LNCaP clone FGC (cell line): ENCODE measurements at regions not wholly inside any gene's neighbourhood (a gene's known extent, or its start where the extent isn't known, plus 50 kb on each side); places are given as distances from the start of the nearest gene placed in this dataset.

ENCODE experiments used
- DNase-seq: peaks from one replicate; pipeline ENCODE4 v3.0.0-alpha.2; 2011; ENCODE audit warnings: low read depth
- H3K4me3 ChIP-seq: 2 replicates; pipeline ENCODE4 v1.5.1; 2011; ENCODE audit warnings: mild to moderate bottlenecking, low read depth, low read length, control low read depth
- TF ChIP-seq, protein P1 (sequence below): IDR thresholded peaks from 2 replicates; pipeline ENCODE4 v1.5.1; 2012; ENCODE audit warnings: mild to moderate bottlenecking; ENCODE audit not compliant: control insufficient read depth, insufficient read depth; ENCODE audit errors: extremely low read depth

DNA sequence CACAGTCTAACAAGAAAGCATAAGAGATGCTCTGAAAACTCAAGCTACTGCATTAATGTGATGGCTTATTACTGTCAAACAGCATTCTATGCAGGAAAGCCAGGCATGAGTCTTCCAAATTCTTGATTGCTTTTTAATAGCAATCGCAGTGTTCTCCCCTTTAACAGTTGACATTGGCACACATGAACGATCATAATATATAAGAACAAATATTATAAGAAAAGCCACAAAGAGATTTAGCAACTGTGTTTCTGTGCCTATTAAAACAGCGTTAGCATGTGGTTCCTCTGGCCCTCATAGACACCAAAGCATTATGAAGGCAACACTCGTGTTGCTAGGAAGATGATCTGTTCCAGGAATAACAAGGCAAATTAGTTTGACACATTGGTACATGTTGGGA, 245.0 kb downstream of the ACKR3 start:
- TF ChIP-seq, protein P1, sequence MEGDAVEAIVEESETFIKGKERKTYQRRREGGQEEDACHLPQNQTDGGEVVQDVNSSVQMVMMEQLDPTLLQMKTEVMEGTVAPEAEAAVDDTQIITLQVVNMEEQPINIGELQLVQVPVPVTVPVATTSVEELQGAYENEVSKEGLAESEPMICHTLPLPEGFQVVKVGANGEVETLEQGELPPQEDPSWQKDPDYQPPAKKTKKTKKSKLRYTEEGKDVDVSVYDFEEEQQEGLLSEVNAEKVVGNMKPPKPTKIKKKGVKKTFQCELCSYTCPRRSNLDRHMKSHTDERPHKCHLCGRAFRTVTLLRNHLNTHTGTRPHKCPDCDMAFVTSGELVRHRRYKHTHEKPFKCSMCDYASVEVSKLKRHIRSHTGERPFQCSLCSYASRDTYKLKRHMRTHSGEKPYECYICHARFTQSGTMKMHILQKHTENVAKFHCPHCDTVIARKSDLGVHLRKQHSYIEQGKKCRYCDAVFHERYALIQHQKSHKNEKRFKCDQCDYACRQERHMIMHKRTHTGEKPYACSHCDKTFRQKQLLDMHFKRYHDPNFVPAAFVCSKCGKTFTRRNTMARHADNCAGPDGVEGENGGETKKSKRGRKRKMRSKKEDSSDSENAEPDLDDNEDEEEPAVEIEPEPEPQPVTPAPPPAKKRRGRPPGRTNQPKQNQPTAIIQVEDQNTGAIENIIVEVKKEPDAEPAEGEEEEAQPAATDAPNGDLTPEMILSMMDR: no peak
- no peak overlapping the region for H3K4me3 ChIP-seq
- peak; percentile 65 for DNase-seq

DNA sequence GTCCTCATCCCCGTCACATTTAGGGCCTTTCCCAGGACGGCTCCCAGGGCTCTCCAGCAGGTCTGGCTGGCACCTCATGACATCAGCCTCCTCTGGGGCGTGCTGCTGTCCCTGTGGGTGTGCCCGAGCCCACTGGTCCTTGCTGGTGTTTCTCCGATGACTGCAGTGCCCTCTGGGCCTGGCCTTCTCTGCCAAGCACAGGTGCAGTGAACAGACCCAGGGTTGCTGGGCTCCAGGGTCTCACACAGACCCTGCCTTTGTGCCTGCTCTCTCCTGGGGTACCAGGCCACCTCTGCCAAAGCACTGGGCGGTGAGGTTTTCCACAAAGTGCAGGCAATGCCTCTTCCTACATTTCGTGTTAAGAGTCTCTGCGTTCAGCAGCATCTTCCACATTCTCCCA, 246.1 kb downstream of the ACKR3 start:
- DNase-seq: no peak
- TF ChIP-seq, protein P1: no peak
- no peak overlapping the region for H3K4me3 ChIP-seq

- H3K4me3 ChIP-seq: no peak overlapping the region
- no peak for DNase-seq
- TF ChIP-seq, protein P1: no peak
Measured at GRCh38 chr2:236816197-236817170, 246.9 kb downstream of the ACKR3 start.

DNA sequence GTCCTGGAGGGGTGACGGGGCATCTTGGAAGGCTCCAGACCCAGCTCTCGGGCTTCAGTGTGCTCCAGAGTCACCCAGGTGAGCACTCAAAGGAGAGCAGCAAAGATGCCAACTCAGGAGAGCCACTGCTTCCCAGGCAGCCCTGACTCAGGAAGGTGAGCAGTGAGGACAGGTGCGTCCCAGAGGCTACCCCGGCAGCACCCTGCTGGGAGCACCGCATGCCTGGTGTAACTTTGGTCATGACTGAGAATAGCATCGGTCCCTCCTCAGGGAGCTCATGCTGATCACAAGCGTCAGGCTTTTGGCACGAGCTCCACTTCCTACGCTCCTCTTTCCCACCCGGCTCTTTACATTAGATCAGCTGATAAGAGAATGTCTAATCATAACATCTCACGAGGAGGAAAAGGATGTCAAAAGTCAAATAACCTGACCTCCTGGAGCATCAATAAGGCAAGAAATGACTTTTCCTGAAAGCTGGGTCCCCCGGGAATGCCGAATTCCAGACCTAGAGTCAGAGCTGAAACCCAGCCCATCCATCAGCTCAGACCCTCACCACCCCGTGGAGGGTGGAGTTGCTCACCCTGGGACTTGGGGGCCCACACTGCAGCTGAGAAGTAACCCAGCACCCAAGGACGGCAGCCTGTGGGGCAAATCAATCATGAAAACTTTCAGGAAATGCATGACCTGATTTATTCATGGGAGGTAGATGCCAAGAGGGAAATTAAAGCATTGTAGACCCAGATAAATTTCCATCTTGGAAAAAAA, 248.8 kb downstream of the ACKR3 start:
- H3K4me3 ChIP-seq: no peak overlapping the region
- peak; percentile 36 for DNase-seq
- TF ChIP-seq, protein P1: no peak

- TF ChIP-seq, protein P1: no peak
- H3K4me3 ChIP-seq: no peak overlapping the region
- DNase-seq: no peak
Measured at GRCh38 chr2:236819275-236820002, 249.8 kb downstream of the ACKR3 start.

DNA sequence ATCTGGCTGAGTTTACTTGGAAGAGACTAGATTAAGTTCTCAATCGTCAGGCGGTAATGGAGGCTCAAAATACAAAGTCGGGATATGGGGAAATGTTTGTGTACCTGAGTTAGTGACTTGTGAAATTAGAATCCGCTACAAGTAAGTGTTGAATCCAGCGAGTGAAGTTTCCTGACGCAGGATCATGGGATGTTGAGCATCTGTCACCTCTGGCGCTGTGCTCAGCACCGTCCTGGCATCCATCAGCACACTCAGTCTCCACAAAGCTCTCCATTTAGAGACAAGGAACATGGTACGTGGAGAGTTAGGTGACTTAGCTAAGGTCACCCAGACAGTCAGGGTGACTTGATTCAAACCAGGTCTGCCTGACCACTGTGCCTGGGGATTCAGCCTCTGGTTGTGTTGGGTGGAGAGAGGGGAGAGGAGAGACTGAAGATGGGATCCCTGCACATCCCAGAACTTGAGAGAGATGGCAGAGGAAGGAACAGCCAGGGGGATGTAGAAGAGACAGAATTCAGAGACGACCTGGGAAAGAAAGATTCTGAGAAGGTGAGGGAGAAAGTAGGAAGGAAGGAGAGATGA, 251.2 kb downstream of the ACKR3 start:
- no peak overlapping the region for H3K4me3 ChIP-seq
- TF ChIP-seq, protein P1: no peak
- no peak for DNase-seq
